Esophagus muscularis mucosa (tissue), 4 donors: ENCODE measurements at regions not wholly inside any gene's neighbourhood (a gene's known extent, or its start where the extent isn't known, plus 50 kb on each side); places are given as distances from the start of the nearest gene placed in this dataset.

Source experiments
- EP300 ChIP-seq: sonication (generic); formaldehyde crosslinking; IDR thresholded peaks from one replicate; pipeline ENCODE4 v1.6.1; 2017; ENCODE audit warnings: antibody characterized with exemption
- POLR2A ChIP-seq: fragments of 450-650 bp; IDR thresholded peaks from one replicate; pipeline ENCODE4 v1.6.1; 2017; ENCODE audit warnings: antibody characterized with exemption, moderate library complexity, mild to moderate bottlenecking, low read depth
- TF ChIP-seq, protein P1 (sequence below), 3 experiments: fragments of 200-600 bp in 2 of 3; fragments of 450-650 bp in 1 of 3; sonication (generic) in 2 of 3; IDR thresholded peaks; one replicate each; pipeline ENCODE4 v1.5.1; 2017 to 2019; ENCODE audit warnings: antibody characterized with exemption in 3 of 3, mild to moderate bottlenecking in 2 of 3, moderate library complexity in 1 of 3

DNA sequence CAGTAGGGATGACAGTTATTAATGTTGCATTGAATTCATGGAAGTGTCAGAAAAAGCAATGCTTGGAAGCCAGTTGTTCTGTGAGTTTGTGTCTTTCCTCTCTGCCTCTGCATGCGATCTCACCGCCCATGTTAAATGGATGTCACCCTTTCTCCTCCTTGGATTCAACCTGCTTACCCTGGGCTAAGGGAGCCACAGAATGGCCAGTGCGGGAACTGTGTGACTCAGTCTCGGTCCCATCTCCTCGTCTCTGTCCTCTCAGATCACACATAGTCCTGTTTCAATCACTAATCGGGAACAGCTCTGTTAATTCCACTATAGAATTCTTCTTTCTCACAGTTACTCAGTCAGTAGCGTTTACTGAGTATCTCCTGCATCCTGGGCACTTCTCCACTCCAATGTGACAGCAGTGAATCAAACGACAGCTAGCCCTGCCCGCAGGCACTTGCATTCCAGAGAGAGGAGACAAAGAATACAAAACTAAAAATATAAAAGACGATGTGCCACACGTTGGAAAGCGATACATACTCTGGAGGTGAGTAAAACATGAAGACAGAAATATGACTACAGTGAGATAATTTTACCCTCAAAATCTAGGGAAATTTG lies 53.6 kb upstream of the TLR3 start:
- TF ChIP-seq EP300, result no peak
- TF ChIP-seq, protein P1, sequence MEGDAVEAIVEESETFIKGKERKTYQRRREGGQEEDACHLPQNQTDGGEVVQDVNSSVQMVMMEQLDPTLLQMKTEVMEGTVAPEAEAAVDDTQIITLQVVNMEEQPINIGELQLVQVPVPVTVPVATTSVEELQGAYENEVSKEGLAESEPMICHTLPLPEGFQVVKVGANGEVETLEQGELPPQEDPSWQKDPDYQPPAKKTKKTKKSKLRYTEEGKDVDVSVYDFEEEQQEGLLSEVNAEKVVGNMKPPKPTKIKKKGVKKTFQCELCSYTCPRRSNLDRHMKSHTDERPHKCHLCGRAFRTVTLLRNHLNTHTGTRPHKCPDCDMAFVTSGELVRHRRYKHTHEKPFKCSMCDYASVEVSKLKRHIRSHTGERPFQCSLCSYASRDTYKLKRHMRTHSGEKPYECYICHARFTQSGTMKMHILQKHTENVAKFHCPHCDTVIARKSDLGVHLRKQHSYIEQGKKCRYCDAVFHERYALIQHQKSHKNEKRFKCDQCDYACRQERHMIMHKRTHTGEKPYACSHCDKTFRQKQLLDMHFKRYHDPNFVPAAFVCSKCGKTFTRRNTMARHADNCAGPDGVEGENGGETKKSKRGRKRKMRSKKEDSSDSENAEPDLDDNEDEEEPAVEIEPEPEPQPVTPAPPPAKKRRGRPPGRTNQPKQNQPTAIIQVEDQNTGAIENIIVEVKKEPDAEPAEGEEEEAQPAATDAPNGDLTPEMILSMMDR (IDR thresholded peaks at IDR 0.05), result no peak
- no peak for TF ChIP-seq POLR2A
